ENCODE measurements at regions not wholly inside any gene's neighbourhood (a gene's known extent, or its start where the extent isn't known, plus 50 kb on each side); places are given as distances from the start of the nearest gene placed in this dataset.
"Not testable (repeated sequence)": the region's sequence is repeated elsewhere in the genome, so short reads cannot be mapped to it uniquely, and the experiment has no call there.

GRCh38 chr5:50898966-50899365 lies 232.5 kb downstream of the PARP8 start:
- H3K4me1 ChIP-seq (ENCODE audit: control insufficient read depth, insufficient read depth, low read length) = no peaks in the 10 kb centered on the region
- no peak for DNase-seq (ENCODE audit: low read depth)
- H3K4me3 ChIP-seq (ENCODE audit: low read length) = no peak overlapping the region
- H3K36me3 ChIP-seq (ENCODE audit: control insufficient read depth, insufficient read depth, low read length, severe bottlenecking) = no peaks in the 10 kb centered on the region
- no peaks in the 10 kb centered on the region for H3K9me3 ChIP-seq (ENCODE audit: control insufficient read depth, low read length)
- no peak overlapping the region for H3K9ac ChIP-seq (ENCODE audit: low read length)
- no peaks in the 10 kb centered on the region for H3K27me3 ChIP-seq (replicated peaks; ENCODE audit: control insufficient read depth, insufficient read depth, low read length)

- no peaks in the 10 kb centered on the region for H3K4me1 ChIP-seq (ENCODE audit: control insufficient read depth, insufficient read depth, low read length)
Observed at GRCh38 chr5:50900952-50901510, 234.6 kb downstream of the PARP8 start.

GRCh38 chr5:50903651-50904050 lies 237.2 kb downstream of the PARP8 start:
- no peak overlapping the region for H3K4me3 ChIP-seq (ENCODE audit: low read length)
- H3K4me1 ChIP-seq (ENCODE audit: control insufficient read depth, insufficient read depth, low read length) = no peaks in the 10 kb centered on the region
- H3K9me3 ChIP-seq (ENCODE audit: control insufficient read depth, low read length) = no peaks in the 10 kb centered on the region
- H3K36me3 ChIP-seq (ENCODE audit: control insufficient read depth, insufficient read depth, low read length, severe bottlenecking) = no peaks in the 10 kb centered on the region
- H3K27me3 ChIP-seq (replicated peaks; ENCODE audit: control insufficient read depth, insufficient read depth, low read length) = no peaks in the 10 kb centered on the region
- no peak for DNase-seq (ENCODE audit: low read depth)
- H3K9ac ChIP-seq (ENCODE audit: low read length) = no peak overlapping the region

More at GRCh38 chr5:50900952-50901510, 234.6 kb downstream of the PARP8 start:
- no peak overlapping the region for H3K9ac ChIP-seq (ENCODE audit: low read length)
- DNase-seq (ENCODE audit: low read depth) = no peak
- no peak overlapping the region for H3K4me3 ChIP-seq (ENCODE audit: low read length)
- H3K9me3 ChIP-seq (ENCODE audit: control insufficient read depth, low read length) = no peaks in the 10 kb centered on the region
- no peaks in the 10 kb centered on the region for H3K27me3 ChIP-seq (replicated peaks; ENCODE audit: control insufficient read depth, insufficient read depth, low read length)
- H3K36me3 ChIP-seq (ENCODE audit: control insufficient read depth, insufficient read depth, low read length, severe bottlenecking) = no peaks in the 10 kb centered on the region

- H3K9ac ChIP-seq (ENCODE audit: low read length) = no peak overlapping the region
- no peaks in the 10 kb centered on the region for H3K9me3 ChIP-seq (ENCODE audit: control insufficient read depth, low read length)
- H3K27me3 ChIP-seq (replicated peaks; ENCODE audit: control insufficient read depth, insufficient read depth, low read length) = no peaks in the 10 kb centered on the region
- no peaks in the 10 kb centered on the region for H3K4me1 ChIP-seq (ENCODE audit: control insufficient read depth, insufficient read depth, low read length)
- DNase-seq (ENCODE audit: low read depth) = no peak
- H3K36me3 ChIP-seq (ENCODE audit: control insufficient read depth, insufficient read depth, low read length, severe bottlenecking) = no peaks in the 10 kb centered on the region
- no peak overlapping the region for H3K4me3 ChIP-seq (ENCODE audit: low read length)
Observed at GRCh38 chr5:50905996-50906570, 239.6 kb downstream of the PARP8 start.

- not testable (repeated sequence) for DNase-seq (ENCODE audit: low read depth); H3K27me3 ChIP-seq (replicated peaks; ENCODE audit: control insufficient read depth, insufficient read depth, low read length); H3K4me1 ChIP-seq (ENCODE audit: control insufficient read depth, insufficient read depth, low read length); H3K4me3 ChIP-seq (ENCODE audit: low read length); H3K9me3 ChIP-seq (ENCODE audit: control insufficient read depth, low read length); H3K36me3 ChIP-seq (ENCODE audit: control insufficient read depth, insufficient read depth, low read length, severe bottlenecking); H3K9ac ChIP-seq (ENCODE audit: low read length)
Observed at GRCh38 chr5:50920160-50920559, 253.7 kb downstream of the PARP8 start.

GRCh38 chr5:50921366-50922133 lies 255.1 kb downstream of the PARP8 start:
- Histone ChIP-seq H3K36me3 (ENCODE audit: control insufficient read depth, insufficient read depth, low read length, severe bottlenecking) (no peaks in the 10 kb centered on the region), H3K9me3 (ENCODE audit: control insufficient read depth, low read length) (peaks cover 1% of the 10 kb centered on the region), H3K4me3 (ENCODE audit: low read length) (no peak overlapping the region), H3K4me1 (ENCODE audit: control insufficient read depth, insufficient read depth, low read length) (no peaks in the 10 kb centered on the region), H3K9ac (ENCODE audit: low read length) (no peak overlapping the region), H3K27me3 (replicated peaks; ENCODE audit: control insufficient read depth, insufficient read depth, low read length) (no peaks in the 10 kb centered on the region)
- no peak for DNase-seq (ENCODE audit: low read depth)

- H3K36me3 ChIP-seq (ENCODE audit: control insufficient read depth, insufficient read depth, low read length, severe bottlenecking); H3K4me3 ChIP-seq (ENCODE audit: low read length); H3K27me3 ChIP-seq (replicated peaks; ENCODE audit: control insufficient read depth, insufficient read depth, low read length); H3K4me1 ChIP-seq (ENCODE audit: control insufficient read depth, insufficient read depth, low read length); DNase-seq (ENCODE audit: low read depth); H3K9ac ChIP-seq (ENCODE audit: low read length); H3K9me3 ChIP-seq (ENCODE audit: control insufficient read depth, low read length): not testable (repeated sequence)
Observed at GRCh38 chr5:50922134-50922941, 255.9 kb downstream of the PARP8 start.

- H3K4me1 ChIP-seq (ENCODE audit: control insufficient read depth, insufficient read depth, low read length) = no peaks in the 10 kb centered on the region
- no peaks in the 10 kb centered on the region for H3K9me3 ChIP-seq (ENCODE audit: control insufficient read depth, low read length)
- no peak overlapping the region for H3K9ac ChIP-seq (ENCODE audit: low read length)
- H3K36me3 ChIP-seq (ENCODE audit: control insufficient read depth, insufficient read depth, low read length, severe bottlenecking) = no peaks in the 10 kb centered on the region
- H3K27me3 ChIP-seq (replicated peaks; ENCODE audit: control insufficient read depth, insufficient read depth, low read length) = no peaks in the 10 kb centered on the region
- H3K4me3 ChIP-seq (ENCODE audit: low read length) = no peak overlapping the region
- DNase-seq (ENCODE audit: low read depth) = no peak
Observed at GRCh38 chr5:50922942-50923767, 256.7 kb downstream of the PARP8 start.

- Histone ChIP-seq H3K4me3 (ENCODE audit: low read length) (no peak overlapping the region), H3K27me3 (replicated peaks; ENCODE audit: control insufficient read depth, insufficient read depth, low read length) (no peaks in the 10 kb centered on the region), H3K36me3 (ENCODE audit: control insufficient read depth, insufficient read depth, low read length, severe bottlenecking) (no peaks in the 10 kb centered on the region), H3K9me3 (ENCODE audit: control insufficient read depth, low read length) (no peaks in the 10 kb centered on the region), H3K9ac (ENCODE audit: low read length) (no peak overlapping the region), H3K4me1 (ENCODE audit: control insufficient read depth, insufficient read depth, low read length) (no peaks in the 10 kb centered on the region)
- DNase-seq (ENCODE audit: low read depth) = no peak
Observed at GRCh38 chr5:50923768-50924494, 257.5 kb downstream of the PARP8 start.

- no peaks in the 10 kb centered on the region for H3K36me3 ChIP-seq (ENCODE audit: control insufficient read depth, insufficient read depth, low read length, severe bottlenecking)
- H3K4me1 ChIP-seq (ENCODE audit: control insufficient read depth, insufficient read depth, low read length) = no peaks in the 10 kb centered on the region
- DNase-seq (ENCODE audit: low read depth) = no peak
- H3K4me3 ChIP-seq (ENCODE audit: low read length) = no peak overlapping the region
- H3K27me3 ChIP-seq (replicated peaks; ENCODE audit: control insufficient read depth, insufficient read depth, low read length) = peaks cover 3% of the 10 kb centered on the region
- H3K9ac ChIP-seq (ENCODE audit: low read length) = no peak overlapping the region
- no peaks in the 10 kb centered on the region for H3K9me3 ChIP-seq (ENCODE audit: control insufficient read depth, low read length)
Observed at GRCh38 chr5:50927953-50928352, 261.5 kb downstream of the PARP8 start.
